ENCODE measurements at regions not wholly inside any gene's neighbourhood (a gene's known extent, or its start where the extent isn't known, plus 50 kb on each side); places are given as distances from the start of the nearest gene placed in this dataset.

- Mint-ChIP-seq H3K27me3 (ENCODE audit: low read depth in 3 of 3) (peaks cover 0 to 32% (median 5%) of the 10 kb centered on the region in 3 donors), H3K4me3 (no peak overlapping the region), H3K4me1 (peaks cover 9% of the 10 kb centered on the region), H3K9me3 (peaks cover 0 to 3% (median 1%) of the 10 kb centered on the region in 7 donors), H3K27ac (no peak overlapping the region), H3K36me3 (no peaks in the 10 kb centered on the region)
- no peak for DNase-seq
- peaks cover 0 to 3% of the 10 kb centered on the region in 2 donors for H3K9me3 ChIP-seq (replicated peaks in 1 of 2; ENCODE audit: control insufficient read depth in 1 of 2, insufficient read depth in 1 of 2, low read length in 2 of 2)
- no peaks in the 10 kb centered on the region for H3K36me3 ChIP-seq (replicated peaks in 1 of 2; ENCODE audit: control insufficient read depth in 1 of 2, insufficient read depth in 2 of 2, low read length in 2 of 2)
- no peaks in the 10 kb centered on the region for H3K79me2 ChIP-seq (ENCODE audit: insufficient read depth, low read length)
- no peak for TF ChIP-seq CTCF (IDR thresholded peaks at IDR 0.05)
- H3K9ac ChIP-seq (ENCODE audit: insufficient read depth, low read length, poor library complexity, severe bottlenecking): no peak overlapping the region
- H3K4me2 ChIP-seq (replicated peaks; ENCODE audit: extremely low read depth, low read length, poor library complexity, severe bottlenecking): no peak overlapping the region
- H4K20me1 ChIP-seq (ENCODE audit: insufficient read depth, low read length): no peaks in the 10 kb centered on the region
- H3K27me3 ChIP-seq (ENCODE audit: control insufficient read depth in 2 of 2, insufficient read depth in 2 of 2, low read length in 2 of 2): peaks cover 3 to 27% of the 10 kb centered on the region in 2 donors
- no peak overlapping the region for H3K4me3 ChIP-seq (replicated peaks in 1 of 3; ENCODE audit: low read depth in 2 of 3, low read length in 3 of 3)
- H2AFZ ChIP-seq (ENCODE audit: insufficient read depth, low read depth, low read length, poor library complexity, severe bottlenecking): no peak overlapping the region
- no peaks in the 10 kb centered on the region for H3K4me1 ChIP-seq (ENCODE audit: control insufficient read depth in 1 of 2, insufficient read depth in 2 of 2, low read length in 2 of 2)
- intact Hi-C loops (cut with micrococcal nuclease): no loop called here
- H3K27ac ChIP-seq (ENCODE audit: low read depth in 1 of 2, low read length in 2 of 2): no peak overlapping the region
- no CpG with 5 or more reads among the region's 3 CpGs for WGBS (ENCODE audit: insufficient coverage)
Measured at GRCh38 chrX:13933352-13933751, 96.3 kb downstream of the GEMIN8 start.

GRCh38 chrX:13932416-13932815, 97.3 kb downstream of the GEMIN8 start:
- Histone ChIP-seq H3K4me1 (ENCODE audit: control insufficient read depth in 1 of 2, insufficient read depth in 2 of 2, low read length in 2 of 2) (no peaks in the 10 kb centered on the region), H3K79me2 (ENCODE audit: insufficient read depth, low read length) (no peaks in the 10 kb centered on the region), H3K9ac (ENCODE audit: insufficient read depth, low read length, poor library complexity, severe bottlenecking) (no peak overlapping the region), H2AFZ (ENCODE audit: insufficient read depth, low read depth, low read length, poor library complexity, severe bottlenecking) (no peak overlapping the region), H4K20me1 (ENCODE audit: insufficient read depth, low read length) (no peaks in the 10 kb centered on the region), H3K27ac (ENCODE audit: low read depth in 1 of 2, low read length in 2 of 2) (no peak overlapping the region), H3K36me3 (replicated peaks in 1 of 2; ENCODE audit: control insufficient read depth in 1 of 2, insufficient read depth in 2 of 2, low read length in 2 of 2) (no peaks in the 10 kb centered on the region), H3K27me3 (ENCODE audit: control insufficient read depth in 2 of 2, insufficient read depth in 2 of 2, low read length in 2 of 2) (peaks cover under 1 to 22% of the 10 kb centered on the region in 2 donors), H3K9me3 (replicated peaks in 1 of 2; ENCODE audit: control insufficient read depth in 1 of 2, insufficient read depth in 1 of 2, low read length in 2 of 2) (peaks cover 0 to 1% of the 10 kb centered on the region in 2 donors), H3K4me2 (replicated peaks; ENCODE audit: extremely low read depth, low read length, poor library complexity, severe bottlenecking) (no peak overlapping the region), H3K4me3 (replicated peaks in 1 of 3; ENCODE audit: low read depth in 2 of 3, low read length in 3 of 3) (no peak overlapping the region)
- H3K9me3 Mint-ChIP-seq: peaks cover 0 to 3% (median 1%) of the 10 kb centered on the region in 7 donors
- DNase-seq: no peak
- intact Hi-C loops (cut with micrococcal nuclease): no loop called here
- H3K4me3 Mint-ChIP-seq: no peak overlapping the region
- H3K4me1 Mint-ChIP-seq: peaks cover 4% of the 10 kb centered on the region
- TF ChIP-seq CTCF (IDR thresholded peaks at IDR 0.05): no peak
- peaks cover 0 to 26% (median 0%) of the 10 kb centered on the region in 3 donors for H3K27me3 Mint-ChIP-seq (ENCODE audit: low read depth in 3 of 3)
- H3K36me3 Mint-ChIP-seq: no peaks in the 10 kb centered on the region
- H3K27ac Mint-ChIP-seq: no peak overlapping the region

Measured in CD14-positive monocyte (primary cell).